Fibroblast of gingiva (primary cell): ENCODE measurements at regions not wholly inside any gene's neighbourhood (a gene's known extent, or its start where the extent isn't known, plus 50 kb on each side); places are given as distances from the start of the nearest gene placed in this dataset.
"Not testable (repeated sequence)": the region's sequence is repeated elsewhere in the genome, so short reads cannot be mapped to it uniquely, and the experiment has no call there.

Source experiments
- DNase-seq: peaks from one replicate; pipeline ENCODE4 v3.0.0-alpha.2; 2011; ENCODE audit warnings: low read depth

DNA sequence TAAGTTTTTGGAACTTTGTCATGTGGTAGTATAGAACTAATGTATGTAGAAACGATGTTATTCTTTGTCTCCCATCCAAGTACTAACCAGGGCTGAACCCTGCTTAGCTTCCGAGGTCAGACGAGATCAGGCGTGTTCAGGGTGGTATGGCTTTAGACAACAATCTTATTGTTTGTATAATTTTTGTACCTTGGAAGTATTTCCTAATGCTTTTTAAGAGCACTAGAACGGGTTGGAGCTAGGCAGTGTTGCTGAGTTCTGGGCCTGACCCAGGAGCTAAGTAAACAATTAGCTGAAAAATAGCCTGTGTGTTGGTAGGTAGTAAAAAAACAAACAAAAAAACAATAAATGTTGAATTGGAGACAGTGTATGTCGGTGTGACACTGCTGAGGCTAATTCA, 244.3 kb downstream of the EMP1 start:
- DNase-seq: no peak

DNA sequence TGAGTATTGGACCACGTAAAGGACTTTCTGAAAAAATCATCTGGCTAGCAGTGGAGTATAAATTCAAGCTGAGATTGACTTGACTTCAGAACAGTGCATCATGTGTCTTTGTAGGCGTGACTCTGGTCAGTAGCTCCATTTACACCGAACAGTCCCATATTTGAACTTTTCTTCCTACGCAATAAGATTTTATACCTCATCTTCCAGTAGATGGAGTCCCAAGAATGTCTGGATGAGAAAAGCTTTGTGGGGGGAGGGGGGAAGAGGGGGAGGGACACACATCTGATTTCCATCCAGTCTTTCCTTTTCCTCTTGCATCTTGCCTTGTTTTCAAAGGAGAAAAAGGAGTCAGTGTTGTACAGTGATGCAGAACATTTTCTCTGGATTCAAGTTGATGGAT, 241.0 kb downstream of the EMP1 start:
- no peak for DNase-seq

DNA sequence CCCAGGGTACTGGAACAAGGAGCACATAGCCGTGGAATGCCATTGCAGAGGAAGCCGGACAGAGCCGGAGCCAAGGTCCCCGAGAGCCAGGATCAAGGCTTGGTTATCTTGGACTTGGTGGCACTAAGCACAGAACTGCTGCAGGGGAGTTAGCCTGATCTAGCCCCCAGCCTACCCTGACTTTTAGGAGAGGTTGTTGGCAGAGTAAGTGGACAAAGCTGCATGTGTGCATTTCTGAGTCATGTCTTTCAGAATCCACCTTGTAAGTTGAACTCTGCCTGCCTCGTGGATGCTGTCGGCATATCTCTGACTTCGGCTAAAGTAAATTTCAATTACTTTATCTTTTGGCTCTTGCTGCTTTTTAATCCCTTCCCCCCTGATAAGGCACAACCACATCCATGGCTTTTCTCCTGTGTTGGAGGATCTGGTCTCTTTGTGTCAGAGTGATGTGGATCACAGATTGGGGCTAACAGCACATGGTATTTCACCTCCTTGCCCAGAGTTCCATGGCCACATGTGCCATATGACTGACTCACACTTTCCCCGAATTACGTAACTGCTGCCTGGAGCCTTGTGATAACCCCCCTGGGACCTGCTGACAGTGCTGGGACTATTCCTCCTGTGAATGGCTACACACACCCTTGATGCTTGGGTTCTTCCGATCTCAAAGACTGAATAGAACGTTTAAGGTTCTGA, 240.3 kb downstream of the EMP1 start:
- DNase-seq: peak; percentile 32

DNA sequence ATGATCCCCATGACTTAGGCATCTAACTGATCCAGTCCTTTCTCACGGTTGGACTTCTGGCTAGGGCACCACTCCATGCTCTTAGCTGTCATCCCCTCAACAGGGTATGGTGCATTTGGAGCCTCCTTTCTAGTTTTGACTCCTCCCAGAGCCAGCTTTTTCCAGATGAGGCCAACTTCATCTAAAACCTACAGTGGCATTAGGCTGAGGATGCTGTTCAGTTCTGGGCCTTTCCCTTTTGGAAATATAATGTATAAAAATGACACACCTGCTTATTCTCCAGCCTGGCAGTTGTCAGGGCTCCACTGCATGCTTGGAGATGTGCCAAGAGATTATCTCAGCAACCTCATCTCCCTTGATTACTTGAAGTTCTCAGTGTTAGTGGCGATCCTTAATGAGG, 239.7 kb downstream of the EMP1 start:
- no peak for DNase-seq

DNA sequence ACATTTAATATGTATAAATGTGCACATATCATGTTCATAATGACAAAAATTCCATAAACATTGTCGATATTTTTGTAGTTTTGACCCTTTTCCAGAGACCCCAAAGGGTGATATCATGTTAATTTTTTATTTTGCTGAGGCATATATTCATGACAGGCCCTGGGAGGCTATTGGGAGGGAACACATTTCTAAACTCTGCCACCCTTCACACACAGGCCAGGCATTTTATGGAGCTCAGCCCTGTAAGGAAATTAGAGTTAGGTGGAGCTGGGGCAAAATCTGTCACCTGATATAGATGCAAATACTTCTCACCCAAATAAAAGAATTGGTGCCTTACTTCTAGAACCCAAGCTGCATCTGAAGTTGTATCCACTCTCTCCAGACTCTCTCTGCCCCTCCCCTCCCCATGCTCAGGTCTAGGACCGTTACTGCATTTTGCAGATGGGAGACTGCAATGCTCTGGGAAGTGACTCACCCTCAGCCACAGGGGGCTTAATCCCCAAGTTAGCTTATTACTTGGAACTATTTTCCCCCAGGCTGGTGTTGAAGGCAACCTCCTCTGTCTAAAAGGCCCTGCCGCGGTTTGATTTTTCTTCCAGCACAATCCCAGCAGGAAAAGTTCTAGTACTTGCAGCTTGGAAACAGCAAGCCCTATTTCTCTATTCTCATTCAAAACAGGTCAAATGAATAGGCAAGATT, 238.9 kb downstream of the EMP1 start:
- no peak for DNase-seq

DNA sequence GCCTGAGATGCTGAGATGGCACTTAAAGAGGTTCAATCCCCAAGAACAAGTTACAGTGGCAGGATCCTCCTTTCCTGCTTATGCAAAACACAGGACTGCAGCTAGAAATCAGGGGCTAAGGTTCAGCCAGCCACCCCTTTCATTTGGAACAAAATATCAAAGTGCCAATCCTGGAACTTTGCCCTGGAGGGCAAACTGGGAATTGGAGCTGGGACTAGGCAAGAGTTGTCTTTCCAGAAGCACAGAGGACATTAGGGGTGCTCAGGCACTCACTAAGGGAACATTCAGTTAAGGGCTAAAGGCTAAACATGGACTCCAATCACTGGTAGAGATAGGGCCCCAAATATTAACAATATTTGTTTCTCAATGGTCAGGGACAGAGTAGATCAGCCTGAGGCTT, 237.2 kb downstream of the EMP1 start:
- DNase-seq: no peak

DNA sequence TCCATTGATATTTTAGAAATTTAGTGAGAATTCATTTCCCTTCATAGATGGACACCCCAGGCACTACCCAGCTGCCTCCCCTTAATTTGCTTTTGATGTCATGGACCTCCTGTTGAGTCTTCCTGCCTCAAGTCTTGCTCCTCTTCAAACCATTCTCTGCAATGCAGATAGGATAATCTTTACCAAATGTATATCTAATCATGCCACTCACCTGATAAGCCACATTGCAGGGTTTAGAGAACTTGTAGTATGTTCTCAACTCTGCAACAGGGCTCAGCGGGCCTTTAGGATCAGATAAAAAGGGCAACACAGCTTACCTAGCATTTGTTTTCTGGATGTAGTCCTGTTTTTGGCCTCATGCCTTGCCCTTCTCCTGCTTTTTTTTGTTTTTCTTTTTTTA, 234.5 kb downstream of the EMP1 start:
- no peak for DNase-seq

DNA sequence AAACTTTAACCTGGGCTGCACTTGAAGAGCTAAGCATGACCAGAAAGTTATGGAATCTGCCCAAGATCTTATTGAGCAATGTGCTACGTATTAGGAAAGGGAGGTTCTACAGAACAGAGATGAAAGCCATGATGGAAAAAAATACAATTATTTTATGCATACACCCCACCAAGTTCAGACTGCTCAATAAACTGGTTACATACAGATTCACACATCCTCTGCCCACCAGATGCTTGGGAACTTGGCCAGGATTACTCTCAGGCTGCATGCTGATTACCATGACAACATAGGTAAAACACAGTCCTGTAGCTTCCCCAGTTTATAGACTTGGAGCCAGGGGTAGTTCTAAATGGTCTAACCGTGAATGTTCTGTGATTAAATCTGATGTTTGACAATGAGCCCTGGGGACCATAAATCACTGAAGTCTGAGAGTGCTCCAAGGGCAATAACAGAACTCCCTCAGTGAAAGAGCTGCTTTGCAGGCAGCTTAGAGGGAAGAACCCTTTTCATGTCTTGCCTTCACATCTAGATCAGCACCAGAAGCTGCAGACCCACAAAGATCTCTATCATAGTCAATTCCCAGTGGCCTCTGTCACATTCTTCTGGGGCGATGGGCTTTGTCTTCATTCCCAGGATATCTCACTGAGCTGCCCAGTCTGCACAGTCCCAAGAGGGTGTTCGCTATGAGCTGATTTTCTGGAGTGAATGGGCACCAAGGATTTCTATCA, 232.2 kb downstream of the EMP1 start:
- DNase-seq: no peak

DNA sequence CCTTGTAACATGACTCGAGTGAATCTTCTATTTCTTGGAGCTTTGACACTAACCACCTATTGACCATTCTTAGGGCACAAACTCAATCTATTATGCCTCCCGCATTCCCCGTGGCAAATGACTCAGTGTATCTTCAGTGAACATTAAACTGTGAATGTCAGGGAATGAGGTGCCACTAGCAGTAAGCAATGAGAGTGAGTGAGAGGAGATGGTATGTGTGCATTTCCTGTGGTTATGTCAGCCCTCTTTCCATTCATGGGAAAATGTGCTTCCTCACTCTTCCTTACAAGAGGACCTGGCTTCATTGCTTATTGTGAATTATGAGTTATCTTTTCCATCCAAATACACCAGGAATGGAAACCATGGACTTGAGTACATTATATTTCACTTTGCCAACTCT, 229.2 kb downstream of the EMP1 start:
- no peak for DNase-seq

DNA sequence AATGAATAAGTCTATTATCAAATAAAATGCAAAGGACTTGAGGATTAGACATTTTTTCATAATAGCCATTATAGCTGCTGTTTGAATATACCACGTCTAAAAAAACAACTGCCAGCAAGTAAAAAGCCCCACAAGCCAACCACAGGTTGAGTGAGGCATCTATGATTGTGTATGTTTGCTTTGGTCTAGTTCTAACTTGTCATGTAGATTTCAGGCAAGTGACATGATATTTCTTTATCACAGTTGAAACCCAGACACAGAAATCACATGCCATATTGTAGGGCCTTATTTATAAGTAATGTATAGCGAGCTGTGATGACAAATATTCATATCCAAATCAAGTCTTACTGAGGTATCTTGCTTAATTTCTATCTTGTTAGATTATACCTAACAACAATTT, 225.8 kb downstream of the EMP1 start:
- no peak for DNase-seq

DNA sequence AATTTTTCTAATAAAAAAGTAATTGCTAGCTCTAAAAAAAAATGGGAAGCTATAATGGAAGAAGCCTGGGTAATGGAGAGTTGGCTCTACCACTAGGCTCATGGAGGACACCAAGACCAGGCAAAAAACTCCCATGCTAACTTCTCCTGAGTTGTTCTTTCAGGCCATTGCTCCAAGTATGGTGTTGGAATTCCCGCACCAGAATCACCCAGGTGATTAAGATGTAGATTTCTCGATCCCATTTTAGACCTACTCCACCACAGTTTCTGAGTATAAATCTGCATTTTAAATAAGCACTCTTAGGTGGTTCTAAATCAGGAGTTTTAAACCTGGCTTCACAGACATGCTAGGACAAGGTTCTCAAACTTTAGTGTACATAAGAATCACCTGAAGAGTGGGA, 221.0 kb downstream of the EMP1 start:
- DNase-seq: no peak

DNA sequence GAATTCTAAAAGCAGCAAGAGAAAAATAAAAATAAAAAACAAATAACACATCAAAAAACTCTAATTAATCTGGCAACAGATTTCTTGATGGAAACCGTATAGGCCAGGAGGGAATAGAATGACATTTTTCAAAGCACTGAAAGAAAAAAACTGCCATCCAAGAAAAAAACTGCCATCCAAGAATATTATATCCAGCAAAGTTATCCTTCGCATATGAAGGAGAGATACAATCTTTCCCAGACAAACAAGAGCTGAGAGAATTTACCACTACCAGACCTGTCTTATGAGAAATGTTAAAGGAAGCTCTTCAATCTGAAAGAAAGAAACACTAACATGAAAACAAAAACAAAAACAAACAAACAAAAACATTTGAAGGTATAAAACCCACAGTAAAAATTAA, 214.8 kb downstream of the EMP1 start:
- no peak for DNase-seq

DNA sequence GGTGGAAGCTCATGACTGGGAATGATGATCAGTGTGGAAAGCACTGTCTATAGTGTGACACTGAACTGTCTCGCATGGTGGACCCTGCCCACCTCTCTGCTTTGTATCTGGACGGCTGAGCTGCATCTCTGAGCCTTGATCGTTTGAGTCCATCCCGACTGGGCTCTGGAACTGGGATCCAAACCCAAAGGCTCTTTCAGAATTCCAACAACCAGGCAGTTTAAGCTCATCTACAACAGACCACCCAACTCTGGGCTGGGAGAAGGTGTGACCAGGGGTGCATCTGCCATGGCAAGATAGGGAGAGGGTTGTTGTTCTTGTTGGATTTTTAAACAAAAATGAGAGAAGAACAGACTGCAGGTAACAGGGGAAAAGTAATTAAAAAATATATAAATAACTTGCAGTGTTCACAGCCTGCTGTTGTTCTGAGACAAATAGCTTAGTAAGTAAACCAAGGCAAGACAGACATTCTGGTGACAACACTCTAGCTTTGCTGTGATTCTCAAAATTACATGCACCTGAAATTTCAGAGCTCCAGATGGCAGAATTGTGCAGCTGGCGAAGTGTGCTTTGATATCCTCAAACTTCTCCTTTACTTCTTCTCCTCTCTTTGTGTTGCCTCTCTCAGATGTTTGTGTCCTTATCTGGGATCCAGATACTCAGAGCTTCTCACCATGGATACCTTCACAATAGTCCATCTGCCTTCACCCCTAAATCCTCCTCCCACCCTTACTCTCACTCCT, 209.6 kb downstream of the EMP1 start:
- DNase-seq: no peak

DNA sequence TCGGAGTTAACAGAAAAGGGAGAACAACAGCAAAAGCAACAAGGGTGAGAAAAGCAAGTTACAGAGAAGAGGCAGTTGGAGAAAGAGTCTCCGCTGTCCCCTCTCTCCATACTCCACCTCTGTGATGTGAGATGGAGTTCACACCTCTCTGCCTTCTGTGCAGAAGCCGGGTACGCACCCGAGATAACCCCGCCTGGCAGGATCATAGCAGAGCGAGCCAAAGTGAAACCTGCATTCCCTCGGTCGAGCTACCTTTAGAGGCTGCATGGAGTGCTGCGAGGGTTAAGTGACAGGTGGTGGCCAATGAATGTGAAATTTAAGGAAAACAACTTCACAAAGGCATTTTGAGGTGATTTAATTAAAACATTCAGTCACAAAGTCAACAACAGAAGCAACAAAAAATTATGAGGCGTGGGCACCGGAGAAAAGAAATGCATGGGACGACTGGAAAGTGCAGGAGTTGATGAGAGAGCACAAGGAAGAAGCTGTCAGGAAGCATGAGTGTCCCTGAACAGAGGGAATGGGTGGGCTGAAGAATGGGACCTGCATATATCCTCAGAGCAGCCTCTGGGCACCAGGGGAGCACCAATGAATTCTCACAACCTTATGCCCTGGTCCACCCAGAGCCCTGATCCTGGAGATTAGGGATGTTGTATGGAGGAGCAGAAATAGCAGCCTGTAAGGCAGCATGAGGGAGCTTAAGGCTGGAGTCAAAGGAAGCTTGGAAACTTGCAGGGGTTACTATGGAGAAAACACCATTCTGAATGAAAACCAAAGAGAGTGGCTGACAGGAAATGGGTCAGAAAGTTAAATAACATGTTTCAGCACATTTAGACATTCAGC, 208.3 kb downstream of the EMP1 start:
- DNase-seq: no peak

DNA sequence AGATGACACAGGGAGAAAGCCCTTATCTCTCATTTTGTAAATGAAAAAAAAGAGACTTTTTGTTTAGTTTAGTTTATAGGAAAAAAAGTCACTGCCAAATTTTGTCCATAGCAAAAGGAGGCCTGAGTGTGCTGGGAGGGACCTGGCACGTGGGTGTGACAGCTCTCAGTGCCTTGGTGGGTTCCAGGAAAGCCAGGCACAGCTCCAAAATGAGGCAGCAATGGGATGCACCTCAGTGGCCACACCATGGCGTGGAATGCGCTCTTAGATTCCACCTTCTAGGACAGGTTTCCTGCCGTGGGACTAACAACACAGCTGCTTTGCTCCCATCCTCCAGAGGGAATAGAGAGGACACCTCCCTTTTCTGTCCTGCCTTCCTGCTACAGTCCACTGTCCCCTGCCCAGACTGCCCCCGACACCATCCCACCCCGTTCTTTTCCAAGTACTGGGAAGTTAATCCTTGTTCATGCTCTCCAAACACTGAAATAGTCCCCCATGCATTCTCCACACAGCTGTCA, 207.6 kb downstream of the EMP1 start:
- no peak for DNase-seq

DNA sequence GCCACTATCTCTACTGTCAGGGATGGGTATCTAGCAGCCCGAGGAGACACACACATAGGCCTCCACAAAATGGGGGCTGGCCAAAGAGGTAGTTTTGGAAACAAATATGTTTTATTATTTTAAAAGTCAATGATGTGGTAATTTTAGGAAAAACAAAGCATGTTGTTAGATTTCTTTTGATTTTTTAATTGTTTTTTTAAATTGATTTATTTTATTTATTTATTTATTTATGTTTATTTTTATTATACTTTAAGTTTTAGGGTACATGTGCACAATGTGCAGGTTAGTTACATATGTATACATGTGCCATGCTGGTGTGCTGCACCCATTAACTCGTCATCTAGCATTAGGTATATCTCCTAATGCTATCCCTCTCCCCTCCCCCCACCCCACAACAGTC, 194.8 kb downstream of the EMP1 start:
- DNase-seq: not testable (repeated sequence)

DNA sequence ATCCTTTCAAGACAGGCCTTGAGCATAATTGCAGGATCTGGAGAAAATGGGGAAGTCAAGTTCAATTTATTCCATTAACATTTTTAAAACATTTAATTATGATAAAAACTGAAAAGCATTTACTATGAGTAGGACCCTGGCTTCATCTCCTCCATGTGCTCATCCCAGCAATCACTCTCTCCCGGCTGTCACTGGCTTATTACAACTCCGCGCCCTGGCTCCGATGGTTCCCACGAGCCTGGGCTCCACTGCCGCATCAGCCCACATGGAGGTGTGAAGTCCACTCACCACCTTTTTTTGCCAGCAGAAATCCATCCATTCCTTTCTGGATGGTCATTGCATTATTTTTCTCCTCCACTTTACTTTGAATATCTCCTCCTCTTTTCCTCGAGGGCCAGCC, 194.4 kb downstream of the EMP1 start:
- DNase-seq: no peak

DNA sequence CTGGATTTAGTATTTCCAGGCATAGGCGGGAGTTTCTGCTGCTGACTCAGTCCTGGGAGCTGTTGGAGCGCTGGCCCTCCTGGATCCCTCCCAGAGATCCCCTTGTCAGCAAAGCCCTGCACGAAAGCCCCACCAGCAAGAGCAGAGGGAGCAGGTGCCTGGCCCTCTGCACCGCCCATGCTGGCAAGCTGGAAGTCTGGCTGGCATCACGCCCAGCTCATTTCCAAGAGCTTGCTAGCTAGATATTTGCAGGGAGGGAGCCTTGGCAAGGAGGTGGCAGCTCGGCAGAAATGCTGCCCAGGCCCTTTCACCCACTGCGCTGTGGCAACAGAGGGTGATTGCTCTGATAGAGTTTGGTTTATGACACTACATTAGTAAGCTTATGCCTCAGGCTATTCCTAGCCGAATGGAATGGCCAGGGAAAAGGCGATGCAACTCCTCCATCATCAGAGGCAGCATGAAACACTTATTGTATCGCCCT, 193.9 kb downstream of the EMP1 start:
- peak; percentile 92 for DNase-seq

DNA sequence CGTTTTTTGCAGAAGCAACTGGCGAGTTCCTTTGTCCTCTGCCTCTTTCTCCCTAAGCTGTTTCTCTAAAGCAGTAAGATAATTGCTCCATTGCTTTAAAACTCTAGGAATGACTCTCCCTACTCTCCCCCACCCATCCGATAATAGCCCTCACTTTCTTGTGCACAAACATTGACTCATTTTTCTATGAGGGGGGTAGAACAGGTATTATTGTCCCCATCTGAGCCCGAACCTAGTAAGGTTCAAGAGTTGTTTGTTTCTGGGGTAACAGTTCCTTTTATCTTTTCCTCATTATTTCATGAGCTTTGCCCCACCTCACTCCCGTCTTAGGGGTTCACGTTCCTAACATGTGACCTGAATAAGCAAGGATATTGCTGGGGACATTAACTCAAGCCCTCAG, 190.6 kb downstream of the EMP1 start:
- DNase-seq: no peak

DNA sequence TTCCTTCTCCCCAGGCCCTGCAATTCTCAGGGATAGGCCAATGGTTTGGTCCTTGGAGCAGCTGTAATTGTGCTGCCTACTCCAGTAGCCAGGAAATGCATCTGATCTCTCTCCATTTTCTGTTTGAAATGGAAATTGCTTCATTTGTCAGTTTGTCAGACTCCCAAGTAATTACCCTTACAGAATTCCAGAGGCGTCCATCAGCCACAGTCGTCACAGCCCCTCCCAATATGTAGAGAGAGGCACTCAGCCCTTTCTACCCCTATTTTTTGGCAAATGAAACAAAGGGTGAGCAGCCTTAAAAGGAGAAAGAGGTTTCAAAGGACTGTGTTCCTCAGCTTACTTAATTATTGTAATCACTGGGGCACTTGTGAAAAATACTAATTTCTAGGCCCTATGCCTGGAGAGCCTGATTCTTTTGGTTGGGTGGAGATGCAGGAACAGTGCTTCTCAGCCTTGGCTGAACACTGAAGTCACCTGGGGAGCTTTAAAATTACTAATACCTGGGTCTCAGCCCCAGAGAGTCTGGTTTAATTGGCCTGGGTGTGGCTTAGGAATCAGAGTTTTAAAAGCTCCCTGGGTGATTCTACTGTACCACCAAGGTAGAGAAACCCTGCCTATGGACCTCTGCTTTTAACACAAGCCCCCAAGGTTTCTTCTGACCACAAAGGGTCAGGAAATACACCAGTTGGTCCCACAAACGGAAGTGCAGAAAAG, 190.0 kb downstream of the EMP1 start:
- no peak for DNase-seq

DNA sequence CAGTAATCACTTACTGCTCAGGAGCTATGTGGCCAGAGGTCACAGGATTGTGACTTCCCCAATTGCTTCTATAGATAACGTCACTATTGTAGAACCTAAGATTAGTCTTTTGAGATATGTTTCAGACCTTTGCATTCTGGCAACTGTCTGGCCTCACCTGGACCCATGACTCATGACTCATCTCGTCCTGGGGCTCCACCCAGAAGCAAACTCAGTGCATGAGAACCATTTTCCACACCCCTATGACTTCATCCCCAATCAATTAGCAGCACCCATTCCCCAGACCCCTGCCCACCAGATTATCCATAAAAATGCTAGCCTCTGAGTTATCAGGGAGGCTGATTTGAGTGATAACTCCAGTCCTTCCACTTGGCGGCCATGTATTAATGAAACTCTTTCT, 186.9 kb downstream of the EMP1 start:
- no peak for DNase-seq
